HFF-Myc (cell line): ENCODE measurements at regions not wholly inside any gene's neighbourhood (a gene's known extent, or its start where the extent isn't known, plus 50 kb on each side); places are given as distances from the start of the nearest gene placed in this dataset.

ENCODE experiments used
- DNase-seq: peaks from one replicate; pipeline ENCODE4 v3.0.0-alpha.2; 2011; ENCODE audit warnings: low read depth; ENCODE audit errors: extremely low read depth
- H3K4me3 ChIP-seq: replicated peaks from 2 replicates; pipeline ENCODE4 v1.5.1; 2011; ENCODE audit warnings: low read depth, mild to moderate bottlenecking, control low read depth, low read length
- CTCF ChIP-seq: IDR thresholded peaks from 2 replicates; pipeline ENCODE4 v1.5.1; 2012; ENCODE audit warnings: mild to moderate bottlenecking, low read depth, low read length, control low read depth; ENCODE audit errors: missing control alignments

DNA sequence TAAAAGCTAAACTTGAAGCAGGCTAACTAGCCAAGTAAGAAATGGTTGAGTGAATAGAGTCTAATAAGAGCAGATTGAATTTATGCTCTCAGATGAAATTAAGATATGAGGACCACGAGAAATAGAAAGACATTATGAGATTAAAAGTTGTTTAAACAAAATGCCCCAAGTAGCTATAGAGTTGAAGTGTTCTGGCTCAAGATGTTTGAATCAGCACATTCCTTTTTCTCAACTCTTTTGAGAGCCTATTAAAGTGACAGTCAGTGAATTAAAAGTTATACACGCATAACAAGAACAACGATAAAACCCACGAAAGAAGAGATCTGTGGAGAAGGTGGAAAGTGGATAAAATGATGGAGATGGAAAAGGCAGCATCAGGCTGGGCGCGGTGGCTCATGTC is 322.2 kb upstream of the ANKRD30A start:
- H3K4me3 ChIP-seq = no peak overlapping the region
- no peak for TF ChIP-seq CTCF
- no peak for DNase-seq

DNA sequence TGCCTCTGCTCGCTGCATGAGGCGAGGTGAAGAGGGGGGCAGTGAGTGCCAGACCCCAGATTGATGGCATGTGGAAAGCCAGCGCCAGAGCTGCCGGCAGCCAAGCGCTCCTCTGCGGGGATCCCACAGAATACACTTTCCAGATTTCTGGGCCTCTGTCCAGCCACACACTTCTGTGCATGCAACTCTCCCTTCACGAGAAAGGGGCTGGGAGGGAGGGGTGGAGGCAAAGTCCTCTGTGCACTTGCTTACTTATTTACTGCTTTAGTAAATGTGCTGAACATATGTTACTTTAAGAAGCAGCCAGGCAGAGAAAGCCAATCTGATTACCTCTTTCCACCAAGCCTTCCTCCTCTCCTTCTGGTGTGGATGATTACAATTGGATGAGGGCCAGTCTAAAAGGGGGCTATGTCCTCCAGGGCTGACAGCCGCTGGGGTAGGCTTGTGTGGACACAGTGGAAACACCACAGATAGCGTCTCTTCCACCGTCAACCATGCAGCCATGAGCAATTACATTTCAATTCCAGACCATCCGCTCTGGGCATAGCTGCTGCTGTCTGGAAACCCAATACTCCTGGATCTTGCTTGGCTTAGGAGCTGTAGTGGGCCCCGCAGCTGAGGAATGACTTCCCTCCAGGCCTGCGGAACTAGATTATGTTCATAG is 322.8 kb upstream of the ANKRD30A start:
- H3K4me3 ChIP-seq = no peak overlapping the region
- no peak for TF ChIP-seq CTCF
- peak; percentile 25 for DNase-seq

GRCh38 chr10:36801660-36802059 is 323.7 kb upstream of the ANKRD30A start:
- TF ChIP-seq CTCF = no peak

DNA sequence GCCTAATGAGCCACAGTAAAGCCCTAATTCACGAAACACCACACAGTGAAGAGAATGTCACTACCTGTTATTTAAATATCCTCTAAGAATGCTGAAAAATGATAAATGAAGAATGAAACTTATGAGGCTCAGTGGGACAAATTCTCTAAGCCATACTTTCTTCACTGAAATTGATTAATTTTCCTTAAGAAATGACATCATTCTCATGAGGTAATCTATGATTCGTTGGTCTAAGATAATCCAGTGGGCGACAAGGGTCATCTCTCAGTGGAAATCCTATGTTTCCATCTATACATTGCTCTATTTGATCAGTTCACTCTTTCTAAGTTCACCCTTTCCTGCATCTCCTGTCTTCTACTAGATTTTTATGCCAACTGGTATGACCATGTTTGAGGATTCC is 330.4 kb upstream of the ANKRD30A start:
- no peak for DNase-seq
- H3K4me3 ChIP-seq = no peak overlapping the region
- TF ChIP-seq CTCF = no peak

More at GRCh38 chr10:36801660-36802059, 323.7 kb upstream of the ANKRD30A start:
- DNase-seq = no peak
- no peak overlapping the region for H3K4me3 ChIP-seq

DNA sequence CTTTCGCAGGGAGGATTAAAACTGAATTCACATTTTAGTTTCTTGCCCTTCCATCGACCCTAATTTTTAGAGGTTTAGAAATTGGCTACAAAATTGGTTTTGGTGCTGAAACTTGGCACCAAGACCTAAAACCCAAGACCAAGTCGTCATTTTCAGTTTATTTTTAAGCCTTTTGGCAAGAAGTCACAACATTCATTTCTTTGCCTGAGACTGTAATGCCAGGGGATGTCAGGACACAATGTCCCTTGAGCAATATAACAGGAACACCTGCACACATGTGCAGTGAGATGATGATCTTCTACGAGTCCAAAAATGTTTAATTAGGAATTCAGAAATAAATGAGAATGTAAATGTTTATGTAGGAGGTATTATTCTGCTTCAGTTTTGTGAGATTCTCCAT is 335.4 kb upstream of the ANKRD30A start:
- H3K4me3 ChIP-seq = no peak overlapping the region
- DNase-seq = no peak
- no peak for TF ChIP-seq CTCF

DNA sequence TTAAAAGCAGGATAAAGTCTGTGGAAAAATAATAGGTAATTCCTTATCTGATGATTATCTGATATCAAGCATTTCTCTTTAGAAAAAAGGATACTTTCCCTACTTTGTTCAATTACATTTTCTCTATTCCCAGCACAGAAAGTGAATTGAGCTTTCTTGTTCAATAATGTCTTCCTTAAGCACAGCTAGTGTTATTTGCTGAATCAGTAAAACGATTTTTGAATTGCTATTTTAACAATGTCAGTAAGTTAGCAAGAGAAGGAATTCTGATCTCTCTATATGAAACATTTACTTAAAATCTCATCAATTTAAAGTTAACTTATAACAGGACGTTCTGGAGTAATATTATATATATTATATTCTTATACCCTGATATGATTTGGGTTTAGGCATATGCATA is 337.2 kb upstream of the ANKRD30A start:
- DNase-seq = no peak
- no peak overlapping the region for H3K4me3 ChIP-seq
- no peak for TF ChIP-seq CTCF

DNA sequence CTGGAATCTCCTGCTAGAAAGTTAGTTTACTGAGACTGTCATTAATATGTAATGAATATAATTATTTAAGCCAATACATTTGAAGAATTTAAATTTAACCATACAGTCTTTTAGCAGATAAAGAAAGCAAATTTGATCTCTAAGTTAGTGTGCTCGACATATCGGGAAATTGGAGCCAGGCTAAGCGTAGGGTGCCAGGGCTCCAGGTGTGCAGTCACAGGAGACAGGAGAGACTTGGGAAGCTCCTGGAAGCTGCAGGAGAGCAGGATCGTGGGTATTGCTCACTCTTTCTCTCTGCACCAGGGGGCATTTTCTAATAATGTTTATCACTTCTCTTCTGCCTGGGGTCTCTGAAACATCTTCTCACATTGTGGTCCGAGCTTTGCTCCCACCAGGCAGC is 342.0 kb upstream of the ANKRD30A start:
- no peak for DNase-seq
- TF ChIP-seq CTCF = no peak
- H3K4me3 ChIP-seq = no peak overlapping the region
